GM19351 (cell line): ENCODE measurements at regions not wholly inside any gene's neighbourhood (a gene's known extent, or its start where the extent isn't known, plus 50 kb on each side); places are given as distances from the start of the nearest gene placed in this dataset.

Experiments used
- ATAC-seq: cut with Tn5 transposase; IDR thresholded peaks from one replicate; pipeline ENCODE4 v1.9.1; 2021; ENCODE audit warnings: mild to moderate bottlenecking, moderate library complexity; ENCODE audit not compliant: unreplicated experiment

DNA sequence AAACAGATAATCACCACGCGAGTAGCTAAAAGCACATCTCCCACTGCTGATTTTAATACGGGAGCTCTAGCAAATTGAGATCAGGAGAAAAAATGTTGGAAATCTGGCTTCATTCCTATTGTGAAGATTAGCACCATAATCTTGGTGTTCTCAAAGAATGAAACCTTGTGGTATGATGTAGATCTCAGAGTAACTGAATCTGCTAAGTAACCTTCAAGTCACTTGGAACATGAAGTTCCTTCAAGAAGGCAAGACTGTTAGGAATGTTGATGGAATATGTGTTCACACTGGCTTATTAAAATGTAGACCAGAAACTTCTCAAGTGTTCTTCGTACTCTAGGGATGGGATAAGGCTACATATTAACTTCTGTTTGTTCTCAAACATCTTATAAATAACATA is 117.4 kb upstream of the CHRM3 start:
- no peak for ATAC-seq

DNA sequence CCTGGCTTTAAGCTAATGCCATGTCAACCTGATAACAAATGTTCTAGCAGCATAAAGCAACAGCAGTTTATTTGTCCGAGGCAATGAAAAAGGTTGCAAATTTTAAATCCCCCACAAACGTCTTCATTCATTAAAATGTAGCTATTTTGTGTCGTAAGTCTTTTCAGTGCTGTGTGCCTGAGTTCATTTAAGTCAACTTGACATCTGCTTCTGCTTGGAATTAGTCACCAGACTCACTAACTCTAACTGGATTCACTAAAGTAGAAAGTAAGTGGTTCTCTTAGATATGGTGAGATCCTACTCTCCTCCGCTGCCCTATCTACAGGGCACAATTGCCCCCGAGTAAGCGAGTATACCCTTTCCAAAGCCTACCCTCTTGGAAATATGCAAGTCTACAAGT is 118.4 kb upstream of the CHRM3 start:
- ATAC-seq: no peak

DNA sequence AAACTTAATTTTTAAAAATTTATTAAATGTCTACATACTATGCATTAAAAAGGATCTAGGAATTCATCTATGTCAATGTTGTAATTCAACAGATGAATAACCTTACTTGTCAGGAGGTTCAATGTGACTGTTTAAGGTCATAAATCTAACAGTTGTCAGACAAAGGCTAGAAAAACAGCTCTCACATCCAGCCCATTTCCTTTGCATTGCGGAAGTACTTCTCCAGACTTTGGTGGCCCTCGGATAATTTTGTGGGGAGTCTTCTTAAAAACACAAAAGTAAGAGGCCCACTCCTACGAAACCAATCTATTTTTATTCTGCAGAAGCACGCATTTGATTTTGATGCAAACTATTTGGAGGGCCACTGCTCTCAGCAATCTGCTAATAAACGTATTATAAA is 122.6 kb upstream of the CHRM3 start:
- no peak for ATAC-seq

DNA sequence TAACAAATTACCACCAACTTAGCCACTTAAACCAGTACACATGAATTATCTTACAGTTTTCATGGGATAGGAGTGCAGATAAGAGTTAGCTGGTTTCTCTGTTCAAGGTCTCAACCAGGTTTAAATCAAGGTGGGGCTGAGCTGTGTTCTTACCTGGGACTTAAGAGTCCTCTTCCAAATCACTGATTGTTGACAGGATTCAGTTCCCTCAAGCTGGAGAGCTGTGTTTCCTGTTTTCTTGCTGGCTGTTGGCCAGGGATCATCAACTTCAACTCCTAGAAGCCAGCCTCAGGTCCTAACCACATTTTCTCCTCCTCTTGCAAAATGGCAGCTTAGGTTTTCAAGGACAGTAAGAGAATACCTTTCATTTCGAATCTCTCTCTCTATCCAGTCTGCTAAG is 123.8 kb upstream of the CHRM3 start:
- no peak for ATAC-seq

DNA sequence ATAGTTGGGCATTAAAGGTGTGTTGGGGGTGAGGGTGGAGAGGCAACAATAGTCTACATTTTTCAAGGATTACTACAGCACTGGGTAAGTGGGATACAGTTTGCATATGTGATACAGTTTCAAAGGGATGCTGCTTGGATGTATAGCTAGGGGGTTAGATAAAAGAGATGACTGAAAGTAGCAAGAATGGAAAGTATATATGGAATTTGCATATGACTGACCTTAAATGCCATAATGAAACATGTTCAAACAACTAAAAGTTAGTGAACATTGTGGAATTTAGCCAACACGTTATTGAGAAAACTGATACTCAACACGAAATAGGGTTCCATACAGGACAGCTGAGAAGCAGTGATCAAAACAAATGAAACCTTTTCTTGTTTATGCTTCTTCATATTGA is 124.8 kb upstream of the CHRM3 start:
- ATAC-seq: no peak

DNA sequence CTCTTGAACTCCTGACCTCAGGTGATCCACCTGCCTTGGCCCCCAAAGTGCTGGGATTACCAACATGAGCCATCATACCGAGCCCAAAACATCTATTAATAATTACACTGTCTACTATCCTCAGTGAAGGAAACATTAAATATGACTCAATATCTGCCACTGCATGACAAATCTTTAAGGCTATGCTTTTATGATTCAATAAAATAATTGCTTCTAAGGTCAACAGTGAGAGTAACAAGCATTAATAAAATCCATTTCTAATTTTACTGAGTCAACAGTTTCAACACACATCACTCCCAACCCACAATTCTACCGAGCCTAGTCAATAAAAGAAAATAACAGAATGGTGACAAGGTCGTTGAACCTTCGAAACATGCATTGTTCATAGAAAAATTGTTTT is 125.5 kb upstream of the CHRM3 start:
- ATAC-seq: no peak

DNA sequence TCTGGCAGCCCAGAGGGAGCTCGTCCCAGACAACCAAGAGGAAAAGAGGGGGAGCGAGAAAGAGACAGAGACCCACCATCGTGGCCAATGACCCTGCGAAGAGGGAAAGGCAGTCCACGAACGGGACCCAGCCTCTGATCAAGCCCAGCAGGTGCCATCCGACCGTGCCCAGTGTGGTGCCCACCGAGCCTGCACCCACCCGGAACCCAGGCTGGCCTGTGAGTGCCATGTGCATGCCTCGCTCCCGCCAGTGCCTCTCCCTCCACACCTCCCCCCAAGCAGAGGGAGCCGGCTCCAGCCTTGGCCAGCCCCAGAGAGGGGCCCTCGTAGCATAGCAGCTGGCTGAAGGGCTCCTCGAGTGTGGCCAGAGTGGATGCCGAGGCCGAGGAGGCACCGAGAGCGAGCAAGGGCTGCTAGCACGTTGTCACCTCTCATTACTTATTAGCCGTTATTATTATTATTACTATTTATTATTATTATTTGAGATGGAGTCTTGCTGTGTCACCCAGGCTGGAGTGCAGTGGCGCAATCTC is 130.7 kb upstream of the CHRM3 start:
- ATAC-seq: no peak

DNA sequence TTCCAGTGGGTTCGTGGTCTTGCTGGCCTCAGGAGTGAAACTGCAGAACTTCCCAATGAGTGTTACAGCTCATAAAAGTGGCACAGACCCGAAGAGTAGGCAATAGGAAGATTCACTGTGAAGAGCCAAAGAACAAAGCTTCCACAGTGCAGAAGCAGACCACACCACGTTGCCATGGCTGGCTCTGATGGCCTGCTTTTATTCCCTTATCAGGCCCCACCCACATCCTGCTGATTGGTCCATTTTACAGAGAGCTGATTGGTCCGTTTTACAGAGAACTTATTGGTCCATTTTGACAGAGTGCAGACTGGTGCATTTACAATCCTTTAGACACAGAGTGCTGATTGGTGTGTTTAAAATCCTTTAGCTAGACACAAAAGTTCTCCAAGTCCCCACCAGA is 131.4 kb upstream of the CHRM3 start:
- ATAC-seq: no peak

DNA sequence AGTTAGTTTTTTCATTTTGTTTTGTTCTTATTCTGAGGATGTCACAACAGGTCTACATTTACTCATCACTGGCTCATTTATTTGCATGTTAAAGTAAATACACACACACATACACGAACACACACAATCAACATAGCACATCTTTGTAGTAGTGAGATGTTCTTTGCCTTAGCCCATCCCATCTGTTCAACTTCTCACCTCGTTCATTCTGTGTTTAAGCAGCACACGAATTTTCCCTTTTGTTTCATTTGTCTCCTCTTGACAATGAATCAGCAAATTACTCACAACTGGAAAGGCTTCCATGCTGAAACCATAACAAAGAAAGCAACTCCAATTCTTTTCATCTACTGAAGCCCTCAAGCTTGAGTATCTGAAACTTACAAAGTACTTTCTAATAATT is 133.3 kb upstream of the CHRM3 start:
- no peak for ATAC-seq

DNA sequence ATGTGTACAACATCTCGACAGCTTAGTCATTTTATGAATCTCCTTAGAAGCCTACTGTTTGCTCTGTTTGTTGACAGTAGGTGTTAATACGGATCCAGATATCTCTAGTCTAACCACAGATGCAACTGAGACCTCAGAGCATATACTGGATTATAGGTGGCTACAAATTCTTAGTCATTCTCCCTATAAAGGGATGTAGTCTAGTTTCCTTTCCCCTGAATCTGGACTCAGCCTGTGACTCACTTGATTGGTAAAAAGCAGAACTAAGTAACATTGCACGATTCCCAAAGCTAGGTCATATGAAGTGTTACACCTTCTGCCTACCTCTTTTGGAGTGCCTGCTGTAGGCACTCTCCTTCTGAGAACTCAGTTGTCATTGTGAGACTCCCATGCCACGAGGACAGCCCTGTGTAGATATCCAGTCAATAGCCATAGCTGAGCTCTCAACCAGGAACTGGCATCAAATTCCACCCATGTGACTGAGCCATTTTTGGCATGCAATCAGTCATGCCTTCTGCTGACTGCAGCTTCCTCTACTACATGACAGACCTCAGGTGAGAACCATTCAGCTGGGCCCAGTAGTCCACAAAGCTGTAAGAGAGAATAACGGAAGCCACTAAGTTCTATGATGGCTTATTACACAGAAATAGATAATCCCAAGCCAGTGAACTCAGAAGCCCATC is 135.9 kb upstream of the CHRM3 start:
- ATAC-seq: no peak

DNA sequence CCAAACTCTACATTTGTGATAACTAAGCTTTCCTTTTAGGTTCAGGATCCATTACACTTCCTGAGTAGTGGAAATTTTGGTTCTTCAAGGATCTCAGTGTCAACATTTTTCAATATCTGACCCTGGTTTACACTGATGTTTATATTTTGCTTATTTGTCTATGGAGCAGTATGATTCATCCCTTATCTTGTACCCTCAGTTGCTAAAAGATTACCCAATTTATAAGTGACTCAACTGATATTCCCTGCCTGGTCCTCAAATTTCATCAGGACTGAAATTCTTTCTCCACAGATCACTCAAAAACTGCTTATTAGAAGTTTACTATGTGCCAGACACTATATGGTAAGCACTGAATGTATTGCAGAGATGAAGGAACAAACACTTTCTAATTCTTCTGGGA is 139.1 kb upstream of the CHRM3 start:
- ATAC-seq: no peak

DNA sequence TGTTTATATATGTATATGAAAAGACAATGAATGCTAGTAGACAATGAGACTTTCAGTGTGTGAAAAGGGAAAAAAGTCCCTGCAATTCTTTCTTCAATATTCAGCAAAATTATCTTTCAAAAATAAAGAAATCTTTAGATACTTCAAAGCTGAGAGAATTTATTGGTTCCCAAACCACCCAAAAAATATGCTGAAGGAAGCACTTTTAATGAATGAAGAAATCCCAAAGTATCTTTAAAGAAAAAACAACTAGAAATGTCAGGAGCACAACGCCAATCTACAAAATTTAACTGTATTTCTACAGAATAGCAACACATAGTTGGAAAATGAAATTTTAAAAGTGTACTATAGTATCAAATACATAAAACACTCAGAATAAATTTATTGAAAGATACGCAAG is 142.3 kb upstream of the CHRM3 start:
- ATAC-seq: no peak

DNA sequence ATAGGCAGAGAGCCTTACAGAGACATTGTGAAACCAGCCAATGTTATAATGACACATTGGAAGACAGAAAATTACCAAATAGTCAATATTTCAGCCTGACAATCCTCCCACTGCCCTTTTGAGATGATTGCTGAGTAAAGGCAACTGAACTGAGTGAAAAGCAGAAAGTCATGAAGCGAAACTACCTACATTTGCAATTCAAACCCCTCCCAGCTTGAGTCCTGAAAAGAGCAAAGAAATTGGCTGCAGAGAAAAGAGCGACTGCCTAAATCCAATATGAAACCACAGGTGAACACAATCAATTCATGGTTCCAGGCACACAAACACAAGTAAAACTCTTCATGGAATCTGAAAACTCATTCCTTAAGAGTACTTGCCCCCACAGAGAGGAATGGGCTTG is 143.4 kb upstream of the CHRM3 start:
- ATAC-seq: no peak

DNA sequence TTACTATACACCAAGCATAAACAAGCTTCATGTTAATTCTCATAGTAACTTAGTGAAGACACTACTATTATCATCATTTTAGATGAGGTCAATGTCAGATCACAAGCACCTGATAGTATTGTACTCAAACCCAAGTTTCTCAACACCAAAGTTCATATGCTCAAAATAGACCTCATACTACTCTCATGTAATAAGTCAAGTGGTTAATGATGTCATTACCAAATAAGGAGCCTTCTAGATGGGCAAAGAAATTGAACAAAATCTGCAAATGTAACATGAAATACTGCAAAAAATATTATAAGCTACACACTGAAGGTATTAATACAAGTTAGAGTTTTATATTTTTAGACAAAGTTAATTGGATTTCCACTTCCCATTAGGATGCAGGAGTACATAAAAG is 144.0 kb upstream of the CHRM3 start:
- no peak for ATAC-seq

DNA sequence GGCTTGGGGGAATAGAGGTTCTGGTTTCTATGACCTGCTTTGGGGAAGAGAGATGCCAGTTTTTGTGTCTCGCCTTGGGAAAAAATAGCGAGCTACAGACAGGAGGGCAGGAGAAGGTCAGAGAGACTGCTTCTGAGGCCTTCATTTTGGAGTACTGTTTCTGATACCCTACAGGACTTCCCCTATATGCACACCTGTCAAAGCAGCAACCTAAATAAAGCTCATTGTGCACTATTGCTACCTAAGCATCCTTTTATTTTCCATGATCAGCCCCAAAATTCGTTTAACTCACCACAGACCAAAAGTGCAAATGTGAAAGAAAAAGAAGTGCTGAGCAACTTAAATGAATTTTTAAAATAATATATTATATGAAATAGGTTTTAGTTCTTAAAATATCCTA is 145.6 kb upstream of the CHRM3 start:
- no peak for ATAC-seq

DNA sequence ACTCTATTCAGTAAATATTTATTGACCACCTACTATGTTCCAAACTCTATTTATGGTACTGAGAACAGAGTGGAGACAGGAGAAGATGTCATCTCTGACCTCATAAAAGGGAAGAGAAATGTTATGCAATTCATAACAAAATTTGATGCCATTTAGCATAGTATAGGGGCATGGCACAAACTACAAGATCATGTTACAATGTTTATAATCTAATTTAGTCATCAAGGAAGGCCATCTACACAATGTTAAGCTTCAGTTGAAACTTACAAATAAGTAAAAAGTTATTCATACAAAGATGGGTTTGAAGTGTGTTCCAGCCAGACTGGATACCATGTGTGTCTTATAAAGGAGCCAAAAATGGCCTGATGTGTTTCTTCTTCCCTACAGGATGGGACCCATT is 146.8 kb upstream of the CHRM3 start:
- ATAC-seq: no peak

DNA sequence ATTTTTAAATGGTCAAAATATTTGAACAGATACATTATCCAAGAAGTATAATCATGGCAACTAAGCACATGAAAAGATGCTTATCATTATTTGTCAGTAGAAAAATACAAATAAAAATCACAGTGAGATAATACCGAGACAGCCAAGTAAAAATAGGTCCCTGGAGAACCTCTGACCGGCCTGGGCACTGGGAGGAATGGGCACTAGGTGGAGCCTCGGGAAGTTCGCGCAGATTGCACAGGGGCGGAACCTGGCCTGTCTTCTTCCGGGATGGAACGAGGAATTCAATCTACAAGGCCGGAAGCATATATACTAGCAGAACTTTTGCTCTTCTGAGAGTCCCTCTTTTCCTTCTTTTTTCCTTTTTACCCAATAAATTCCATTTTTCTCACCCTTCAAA is 148.5 kb upstream of the CHRM3 start:
- ATAC-seq: no peak

DNA sequence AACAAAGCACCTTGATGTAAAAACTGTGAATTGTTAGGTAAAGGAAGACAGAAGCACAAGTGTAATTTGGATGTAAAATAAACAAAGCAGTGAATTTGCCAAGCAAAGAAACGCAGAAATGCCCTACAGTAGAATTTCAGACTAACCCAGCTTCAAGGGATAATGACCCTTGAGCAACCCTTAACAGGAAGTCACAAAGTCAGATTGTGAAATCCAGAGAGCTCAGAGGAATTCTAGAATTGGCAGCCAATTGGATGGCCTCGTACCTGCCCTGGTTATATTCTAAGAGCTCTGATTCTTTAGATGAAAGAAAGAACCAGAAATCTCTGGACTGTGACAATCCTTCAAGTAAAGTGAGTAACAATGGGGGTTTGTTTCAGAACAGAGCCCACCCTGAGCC is 152.7 kb upstream of the CHRM3 start:
- no peak for ATAC-seq

DNA sequence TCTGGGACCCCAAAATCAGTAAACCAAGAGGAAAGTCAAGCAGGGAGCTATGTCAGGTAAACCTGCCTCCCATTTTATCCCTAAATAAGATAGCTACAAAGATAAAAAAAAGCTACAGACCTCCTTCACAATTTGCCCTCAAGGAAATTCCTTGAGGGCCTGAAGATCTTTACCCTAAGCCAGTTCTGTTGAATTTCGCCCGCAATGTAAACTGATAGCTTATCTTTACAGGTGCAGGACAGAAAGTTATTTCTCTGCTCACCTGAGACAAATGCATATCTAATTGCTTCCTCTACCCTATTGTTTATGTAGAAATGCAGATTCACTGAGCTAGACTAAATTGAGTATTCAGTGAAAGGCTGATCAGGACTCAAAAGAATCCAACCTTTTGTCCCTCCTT is 153.4 kb upstream of the CHRM3 start:
- ATAC-seq: no peak

DNA sequence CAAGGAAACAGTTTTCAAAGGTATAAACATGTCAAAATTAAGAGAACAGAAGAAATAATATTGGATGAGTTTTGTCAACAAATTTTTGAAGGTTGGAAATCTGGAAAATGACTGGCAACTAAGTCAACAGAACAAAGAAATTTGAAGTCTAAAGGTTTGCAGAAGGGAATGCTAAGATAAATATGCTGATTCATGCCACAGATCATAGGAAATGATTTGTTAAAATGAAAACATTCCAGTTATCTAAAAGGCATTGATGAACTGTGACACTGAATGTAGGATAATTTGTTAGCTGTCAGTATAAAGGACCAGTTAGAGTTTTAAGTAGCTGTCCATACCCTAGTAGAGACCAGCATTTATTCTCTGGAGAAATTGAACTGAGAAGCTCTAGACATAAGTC is 157.9 kb upstream of the CHRM3 start:
- ATAC-seq: no peak

DNA sequence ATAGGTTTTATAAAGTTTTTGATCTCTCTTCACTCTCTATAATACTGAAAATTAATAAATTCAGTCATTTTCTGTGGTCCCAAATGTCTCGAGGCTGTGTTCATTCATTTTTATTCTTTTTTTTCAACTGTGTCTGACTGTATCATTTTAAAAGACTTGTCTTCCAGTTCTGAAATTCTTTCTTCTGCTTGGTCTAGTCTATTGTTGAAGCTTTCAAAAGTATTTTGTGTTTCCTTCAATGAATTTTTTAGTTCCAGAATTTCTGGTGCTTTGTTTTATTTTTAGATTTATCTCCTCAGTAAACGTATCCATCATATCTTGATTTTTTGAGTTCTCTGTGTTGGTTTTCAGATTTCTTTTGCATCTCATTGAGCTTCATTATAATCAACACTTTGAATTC is 161.0 kb upstream of the CHRM3 start:
- ATAC-seq: no peak

DNA sequence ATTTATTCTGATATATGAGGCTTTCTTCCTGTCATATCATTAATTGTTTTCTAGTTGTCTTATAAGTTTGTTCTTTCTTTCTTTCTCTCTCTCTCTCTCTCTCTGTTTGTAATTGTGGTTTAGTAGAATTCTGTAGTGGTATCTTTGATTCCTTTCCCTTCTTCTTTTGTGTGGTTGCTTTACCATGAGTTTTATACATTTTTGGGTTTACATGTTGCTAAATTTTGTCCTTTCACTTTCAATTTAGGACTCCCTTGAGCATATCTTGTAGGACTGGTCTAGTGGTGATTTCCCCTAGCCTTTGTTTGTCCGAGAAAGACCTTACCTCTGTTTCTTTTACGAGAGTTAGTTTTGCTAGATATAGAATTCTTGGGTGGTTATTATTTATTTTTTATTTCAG is 162.3 kb upstream of the CHRM3 start:
- no peak for ATAC-seq

DNA sequence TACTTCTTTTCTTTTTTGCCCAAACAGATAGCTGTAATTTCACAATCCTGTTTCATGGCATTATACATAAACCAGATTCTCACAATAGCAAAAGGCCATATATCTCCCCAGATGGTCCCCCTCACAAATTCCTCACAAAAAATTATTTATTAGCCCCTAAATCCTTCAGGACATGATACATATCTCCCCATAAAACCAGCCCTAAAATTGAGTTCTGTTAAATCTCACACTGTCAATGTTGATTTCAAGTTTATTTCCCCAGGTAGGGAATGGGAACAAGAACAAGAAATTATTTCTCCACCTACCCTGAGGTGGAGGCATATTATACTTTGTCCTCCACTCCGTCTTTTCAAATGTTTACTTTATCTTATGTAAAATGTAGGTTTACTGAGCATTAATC is 163.4 kb upstream of the CHRM3 start:
- no peak for ATAC-seq
